ENCODE measurements at regions not wholly inside any gene's neighbourhood (a gene's known extent, or its start where the extent isn't known, plus 50 kb on each side); places are given as distances from the start of the nearest gene placed in this dataset.

GRCh38 chr9:87076825-87077224 is 129.5 kb upstream of the GAS1 start:
- TF ChIP-seq CTCF (IDR thresholded peaks at IDR 0.05) (no peak), POLR2A (IDR thresholded peaks at IDR 0.05) (no peak)

All from heart left ventricle (tissue), 13 donors.